Kidney (tissue), 13 donors: ENCODE measurements at regions not wholly inside any gene's neighbourhood (a gene's known extent, or its start where the extent isn't known, plus 50 kb on each side); places are given as distances from the start of the nearest gene placed in this dataset.
A peak's percentile ranks its signal among the peaks of the same experiment; 100 is the strongest.

Source experiments
- DNase-seq, 5 donors: peaks; one replicate each; pipeline ENCODE4 v3.0.0-alpha.2; 2013 to 2020
- FAIRE-seq: peaks from 2 replicates; lab custom pipeline; 2012; peaks lifted over from hg19 to GRCh38; lab: Jason Lieb, UNC
- H3K27ac ChIP-seq, 2 donors: one replicate each; pipeline ENCODE4 v1.7.0; 2013; ENCODE audit warnings: low read depth in 2 of 2, low read length in 2 of 2, inconsistent platforms in 1 of 2
- H3K27me3 ChIP-seq: one replicate; pipeline ENCODE4 v1.7.1; 2013; ENCODE audit warnings: low read length, inconsistent platforms; ENCODE audit not compliant: control insufficient read depth, insufficient read depth
- H3K36me3 ChIP-seq, 3 donors: one replicate each; pipeline versions ENCODE4 v1.7.0 to v1.7.1; 2013; ENCODE audit warnings: low read length in 3 of 3, control low read depth in 1 of 3, inconsistent platforms in 1 of 3; ENCODE audit not compliant: insufficient read depth in 3 of 3, control insufficient read depth in 2 of 3
- H3K4me1 ChIP-seq, 3 donors: one replicate each; pipeline versions ENCODE4 v1.7.0 to v1.7.1; 2013; ENCODE audit warnings: low read length in 3 of 3, inconsistent platforms in 1 of 3, low read depth in 1 of 3; ENCODE audit not compliant: control insufficient read depth in 2 of 3, insufficient read depth in 2 of 3
- H3K4me3 ChIP-seq, 3 donors: one replicate each; pipeline versions ENCODE4 v1.7.0 to v1.8.1; 2013; ENCODE audit warnings: low read length in 3 of 3, control low read depth in 1 of 3, inconsistent platforms in 1 of 3
- H3K9ac ChIP-seq, 3 donors: one replicate each; pipeline versions ENCODE4 v1.7.0 to v1.7.1; 2013; ENCODE audit warnings: low read length in 3 of 3, control low read depth in 1 of 3, inconsistent platforms in 1 of 3
- H3K9me3 ChIP-seq, 3 donors: one replicate each; pipeline versions ENCODE4 v1.7.0 to v1.7.1; 2013; ENCODE audit warnings: low read length in 3 of 3, control low read depth in 1 of 3, inconsistent platforms in 1 of 3; ENCODE audit not compliant: control insufficient read depth in 2 of 3, insufficient read depth in 1 of 3
- CTCF ChIP-seq: IDR thresholded peaks from 3 replicates; pipeline ENCODE4 v1.5.1; 2012; ENCODE audit warnings: mild to moderate bottlenecking, moderate library complexity, borderline replicate concordance; ENCODE audit not compliant: insufficient read depth; ENCODE audit errors: extremely low read depth
- intact Hi-C: fragments of 100-400 bp; cut with DNase I; formaldehyde crosslinking; loops from one replicate; pipeline ENCODE4 v1.11.1; 2022
- donor health status: control.
- donor health status: control.
- donor health status: control.
- donor health status: control.
- donor health status: control.
- donor health status: DM: yes; HTN: yes; CAD: no.
- donor health status: Normal renal cell carcinoma (clear cell type).

GRCh38 chr10:30231709-30232108, 117.4 kb downstream of the MTPAP start:
- no peak overlapping the region for H3K9ac ChIP-seq
- no peaks in the 10 kb centered on the region for H3K4me1 ChIP-seq
- no peaks in the 10 kb centered on the region for H3K27me3 ChIP-seq
- no peak for TF ChIP-seq CTCF
- no peak overlapping the region for H3K27ac ChIP-seq
- no peaks in the 10 kb centered on the region for H3K36me3 ChIP-seq
- DNase-seq (no peak), FAIRE-seq (no peak)
- intact Hi-C loops, result loop anchor here (10.0 kb wide), 1 partner anchor 237 kb away; no protein-coding TSS in a partner anchor
- no peaks in the 10 kb centered on the region for H3K9me3 ChIP-seq
- no peak overlapping the region for H3K4me3 ChIP-seq

GRCh38 chr10:30231071-30231652, 117.9 kb downstream of the MTPAP start:
- DNase-seq, result peak in 1 of 5 donors; percentile 29
- intact Hi-C loops, result loop anchor here (10.0 kb wide), 1 partner anchor 236 kb away; no protein-coding TSS in a partner anchor

GRCh38 chr10:30229536-30229935, 119.5 kb downstream of the MTPAP start:
- TF ChIP-seq CTCF, result no peak
- Histone ChIP-seq H3K27me3 (no peaks in the 10 kb centered on the region), H3K9ac (no peak overlapping the region), H3K4me1 (no peaks in the 10 kb centered on the region), H3K27ac (no peak overlapping the region), H3K9me3 (no peaks in the 10 kb centered on the region), H3K36me3 (no peaks in the 10 kb centered on the region), H3K4me3 (no peak overlapping the region)
- FAIRE-seq (no peak), DNase-seq (no peak)
- intact Hi-C loops, result no loop called here

More at GRCh38 chr10:30231071-30231652, 117.9 kb downstream of the MTPAP start:
- H3K9me3 ChIP-seq, result no peaks in the 10 kb centered on the region
- no peaks in the 10 kb centered on the region for H3K36me3 ChIP-seq
- FAIRE-seq, result no peak
- H3K4me3 ChIP-seq, result no peak overlapping the region
- TF ChIP-seq CTCF, result no peak
- H3K27me3 ChIP-seq, result no peaks in the 10 kb centered on the region
- H3K9ac ChIP-seq, result no peak overlapping the region
- no peaks in the 10 kb centered on the region for H3K4me1 ChIP-seq
- no peak overlapping the region for H3K27ac ChIP-seq
